Prostate gland (tissue), 2 donors: ENCODE measurements at regions not wholly inside any gene's neighbourhood (a gene's known extent, or its start where the extent isn't known, plus 50 kb on each side); places are given as distances from the start of the nearest gene placed in this dataset.

ENCODE experiments used
- CTCF ChIP-seq, 4 experiments: fragments of 200-600 bp in 2 of 4; fragments of 450-650 bp in 2 of 4; sonication (generic) in 2 of 4; IDR thresholded peaks; 1 replicate in 3 of 4; 2 replicates in 1 of 4; pipeline ENCODE4 v1.5.1; 2016 to 2019; ENCODE audit warnings: antibody characterized with exemption in 4 of 4, mild to moderate bottlenecking in 2 of 4, moderate library complexity in 2 of 4
- POLR2A ChIP-seq: fragments of 450-650 bp; IDR thresholded peaks from one replicate; pipeline ENCODE4 v1.6.1; 2016; ENCODE audit warnings: antibody characterized with exemption, mild to moderate bottlenecking
- POLR2AphosphoS5 ChIP-seq: sonication (generic); formaldehyde crosslinking; IDR thresholded peaks from one replicate; pipeline ENCODE4 v1.6.1; 2017; ENCODE audit warnings: antibody characterized with exemption

DNA sequence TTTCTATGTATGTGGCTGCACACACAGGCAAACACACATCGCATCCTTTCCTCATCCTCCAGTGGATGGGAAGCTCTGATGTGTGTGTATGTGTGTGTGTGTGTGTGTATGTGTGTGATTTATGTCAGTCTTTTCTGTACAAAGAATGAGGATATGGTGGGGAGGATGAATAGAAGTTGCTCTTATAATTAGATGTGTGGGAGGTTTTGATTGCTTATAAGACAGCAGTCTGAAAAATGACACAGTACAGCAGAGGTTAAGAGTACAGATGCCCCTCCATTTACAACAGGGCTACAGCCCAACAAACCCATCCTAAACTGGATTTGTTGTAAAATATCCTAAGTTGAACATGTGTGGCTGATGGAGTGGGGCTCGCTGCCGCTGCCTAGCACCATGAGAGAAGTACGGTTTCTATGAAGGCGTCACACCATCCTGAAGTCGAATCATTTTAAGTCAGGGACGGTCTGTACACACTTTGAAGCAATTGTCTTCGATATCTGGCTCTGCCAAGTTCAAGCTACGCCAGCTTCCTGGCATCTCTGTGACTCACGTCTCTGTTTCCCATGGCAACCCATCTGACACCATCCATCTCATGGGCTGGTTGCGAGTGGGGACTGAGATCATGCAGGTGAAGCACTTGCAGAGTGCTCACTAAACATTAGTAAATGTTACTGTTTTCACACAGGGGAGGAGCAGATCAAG is 252.6 kb downstream of the MYLK4 start:
- TF ChIP-seq CTCF (IDR thresholded peaks at IDR 0.05) (no peak), POLR2AphosphoS5 (no peak), POLR2A (no peak)
